WTC11 (cell line): ENCODE measurements at regions not wholly inside any gene's neighbourhood (a gene's known extent, or its start where the extent isn't known, plus 50 kb on each side); places are given as distances from the start of the nearest gene placed in this dataset.

Experiments
- CBFB ChIP-seq: sonication (generic); formaldehyde crosslinking; IDR thresholded peaks from 2 replicates; pipeline ENCODE4 v1.8.1; 2022; ENCODE audit warnings: mild to moderate bottlenecking, low read depth, missing genetic modification reagents
- TF ChIP-seq, protein P1 (sequence below): fragments of 200-600 bp; IDR thresholded peaks from 2 replicates; pipeline ENCODE4 v1.8.0; 2022; ENCODE audit warnings: antibody characterized with exemption

DNA sequence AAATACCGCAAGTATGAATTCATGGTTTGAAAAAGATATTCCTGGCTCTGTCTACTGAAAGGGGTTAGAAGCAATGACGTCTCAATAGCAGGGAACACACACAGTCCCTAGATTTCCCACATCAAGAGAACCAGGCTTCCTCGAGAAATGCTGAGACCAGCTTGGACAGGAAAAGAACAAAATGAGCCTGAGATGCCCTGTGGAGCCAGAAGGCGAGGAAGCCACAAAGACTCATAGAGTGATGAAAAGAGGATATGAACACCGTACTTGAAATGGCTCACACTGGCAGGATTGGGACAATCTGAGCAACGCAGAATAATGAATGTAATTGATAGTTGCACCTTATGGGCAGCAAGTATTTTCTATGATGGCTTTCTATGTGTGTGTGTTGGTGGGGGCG, 302.4 kb upstream of the ATP10A start:
- TF ChIP-seq, protein P1, sequence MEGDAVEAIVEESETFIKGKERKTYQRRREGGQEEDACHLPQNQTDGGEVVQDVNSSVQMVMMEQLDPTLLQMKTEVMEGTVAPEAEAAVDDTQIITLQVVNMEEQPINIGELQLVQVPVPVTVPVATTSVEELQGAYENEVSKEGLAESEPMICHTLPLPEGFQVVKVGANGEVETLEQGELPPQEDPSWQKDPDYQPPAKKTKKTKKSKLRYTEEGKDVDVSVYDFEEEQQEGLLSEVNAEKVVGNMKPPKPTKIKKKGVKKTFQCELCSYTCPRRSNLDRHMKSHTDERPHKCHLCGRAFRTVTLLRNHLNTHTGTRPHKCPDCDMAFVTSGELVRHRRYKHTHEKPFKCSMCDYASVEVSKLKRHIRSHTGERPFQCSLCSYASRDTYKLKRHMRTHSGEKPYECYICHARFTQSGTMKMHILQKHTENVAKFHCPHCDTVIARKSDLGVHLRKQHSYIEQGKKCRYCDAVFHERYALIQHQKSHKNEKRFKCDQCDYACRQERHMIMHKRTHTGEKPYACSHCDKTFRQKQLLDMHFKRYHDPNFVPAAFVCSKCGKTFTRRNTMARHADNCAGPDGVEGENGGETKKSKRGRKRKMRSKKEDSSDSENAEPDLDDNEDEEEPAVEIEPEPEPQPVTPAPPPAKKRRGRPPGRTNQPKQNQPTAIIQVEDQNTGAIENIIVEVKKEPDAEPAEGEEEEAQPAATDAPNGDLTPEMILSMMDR = no peak
- no peak for TF ChIP-seq CBFB
